CD4-positive, alpha-beta T cell (primary cell): ENCODE measurements at regions not wholly inside any gene's neighbourhood (a gene's known extent, or its start where the extent isn't known, plus 50 kb on each side); places are given as distances from the start of the nearest gene placed in this dataset.

Experiments used
- ATAC-seq: fragments of 200-7000 bp; cut with Tn5 transposase; one replicate; pipeline ENCODE4 v1.10.0; 2022; ENCODE audit warnings: mild to moderate bottlenecking; ENCODE audit not compliant: poor library complexity
- CTCF ChIA-PET: fragments of 350-600 bp; sonication (Branson Sonifier 250); formaldehyde crosslinking; loops from one replicate; lab custom pipeline; 2021; ENCODE audit warnings: antibody characterized with exemption, inconsistent platforms; lab: Charles Lee
- POLR2A ChIA-PET: fragments of 350-600 bp; sonication (Branson Sonifier 250); formaldehyde crosslinking; loops from one replicate; lab custom pipeline; 2021; ENCODE audit warnings: antibody characterized with exemption, inconsistent platforms; lab: Charles Lee
- DNase-seq, 14 experiments: peaks; one replicate each; pipeline ENCODE4 v3.0.0-alpha.2; 2013 to 2020; ENCODE audit warnings: mixed read lengths in 2 of 14
- H3K27ac ChIP-seq, 2 donors: one replicate each; pipeline versions ENCODE4 v1.5.1 to v1.7.0; 2013; ENCODE audit warnings: low read length in 2 of 2, low read depth in 1 of 2, mild to moderate bottlenecking in 1 of 2
- H3K27me3 ChIP-seq, 2 experiments: 1 replicate in 1 of 2; 2 replicates in 1 of 2; pipeline versions ENCODE4 v1.6.1 to v1.7.0; 2013; ENCODE audit warnings: low read length in 2 of 2, control low read depth in 1 of 2, mild to moderate bottlenecking in 1 of 2, moderate library complexity in 1 of 2; ENCODE audit not compliant: insufficient read depth in 2 of 2, control insufficient read depth in 1 of 2
- H3K36me3 ChIP-seq: one replicate; pipeline ENCODE4 v1.6.1; 2013; ENCODE audit warnings: low read length, control low read depth; ENCODE audit not compliant: insufficient read depth
- H3K4me1 ChIP-seq: one replicate; pipeline ENCODE4 v1.6.1; 2013; ENCODE audit warnings: low read length, control low read depth; ENCODE audit not compliant: insufficient read depth
- H3K4me3 ChIP-seq: one replicate; pipeline ENCODE4 v1.5.1; 2013; ENCODE audit warnings: mild to moderate bottlenecking, low read length, moderate library complexity
- H3K9me3 ChIP-seq, 2 experiments: 1 replicate in 1 of 2; 2 replicates in 1 of 2; pipeline versions ENCODE4 v1.6.1 to v1.7.0; 2013; ENCODE audit warnings: low read length in 2 of 2, mild to moderate bottlenecking in 2 of 2, control low read depth in 1 of 2, moderate library complexity in 1 of 2; ENCODE audit not compliant: control insufficient read depth in 1 of 2, insufficient read depth in 1 of 2
- H3K27ac Mint-ChIP-seq: one replicate; pipeline ENCODE4 v1.8.0; 2020; ENCODE audit warnings: mixed read lengths
- H3K27me3 Mint-ChIP-seq: one replicate; pipeline ENCODE4 v1.8.0; 2021; ENCODE audit warnings: mixed read lengths
- H3K36me3 Mint-ChIP-seq: one replicate; pipeline ENCODE4 v1.8.0; 2021; ENCODE audit warnings: low read depth, mixed read lengths
- H3K4me1 Mint-ChIP-seq: one replicate; pipeline ENCODE4 v1.8.0; 2021; ENCODE audit warnings: low read depth, mixed read lengths
- H3K4me3 Mint-ChIP-seq: one replicate; pipeline ENCODE4 v1.8.0; 2020; ENCODE audit warnings: mild to moderate bottlenecking, mixed read lengths
- H3K9me3 Mint-ChIP-seq: one replicate; pipeline ENCODE4 v1.8.0; 2020; ENCODE audit warnings: mixed read lengths
- CTCF ChIP-seq: fragments of 200-600 bp; IDR thresholded peaks from one replicate; pipeline ENCODE4 v1.8.0; 2022; ENCODE audit warnings: antibody characterized with exemption, mild to moderate bottlenecking
- intact Hi-C, 2 experiments: fragments of 100-400 bp; cut with DNase I in 1 of 2; cut with micrococcal nuclease in 1 of 2; formaldehyde crosslinking; loops; one replicate each; pipeline versions ENCODE4 v1.15.1 to v1.9.0; 2023 to 2025; cut with DNase I, micrococcal nuclease

GRCh38 chr18:60249388-60249787, 123.2 kb downstream of the MC4R start:
- DNase-seq (peak in 1 of 14 experiments; percentile 2), ATAC-seq (no peak)
- Mint-ChIP-seq H3K4me1 (no peaks in the 10 kb centered on the region), H3K36me3 (no peaks in the 10 kb centered on the region), H3K4me3 (no peak overlapping the region), H3K9me3 (no peaks in the 10 kb centered on the region), H3K27me3 (no peaks in the 10 kb centered on the region), H3K27ac (no peak overlapping the region)
- Histone ChIP-seq H3K9me3 (peaks cover 0 to 1% of the 10 kb centered on the region in 2 experiments), H3K27me3 (no peaks in the 10 kb centered on the region), H3K36me3 (no peaks in the 10 kb centered on the region), H3K4me1 (no peaks in the 10 kb centered on the region), H3K27ac (no peak overlapping the region), H3K4me3 (no peak overlapping the region)
- TF ChIP-seq CTCF: no peak
- intact Hi-C loops: no loop called here
- ChIA-PET POLR2A (no interaction called here), CTCF (no interaction called here)

GRCh38 chr18:60248336-60249330, 123.9 kb downstream of the MC4R start:
- Histone ChIP-seq H3K4me3 (no peak overlapping the region), H3K4me1 (no peaks in the 10 kb centered on the region), H3K27me3 (no peaks in the 10 kb centered on the region), H3K36me3 (no peaks in the 10 kb centered on the region), H3K9me3 (peaks cover 0 to 3% of the 10 kb centered on the region in 2 experiments), H3K27ac (no peak overlapping the region)
- ChIA-PET CTCF (no interaction called here), POLR2A (no interaction called here)
- TF ChIP-seq CTCF: no peak
- intact Hi-C loops: no loop called here
- ATAC-seq: no peak
- Mint-ChIP-seq H3K27me3 (no peaks in the 10 kb centered on the region), H3K9me3 (no peaks in the 10 kb centered on the region), H3K36me3 (no peaks in the 10 kb centered on the region), H3K4me1 (no peaks in the 10 kb centered on the region), H3K27ac (no peak overlapping the region), H3K4me3 (no peak overlapping the region)
- DNase-seq: no peak

GRCh38 chr18:60247103-60247502, 125.5 kb downstream of the MC4R start:
- Histone ChIP-seq H3K27ac (no peak overlapping the region), H3K27me3 (no peaks in the 10 kb centered on the region), H3K36me3 (no peaks in the 10 kb centered on the region), H3K9me3 (peaks cover 0 to 3% of the 10 kb centered on the region in 2 experiments), H3K4me1 (no peaks in the 10 kb centered on the region), H3K4me3 (no peak overlapping the region)
- POLR2A ChIA-PET: no interaction called here
- H3K36me3 Mint-ChIP-seq: no peaks in the 10 kb centered on the region
- CTCF ChIA-PET: no interaction called here
- no peak for DNase-seq
- intact Hi-C loops: no loop called here
- H3K27ac Mint-ChIP-seq: no peak overlapping the region
- no peak for TF ChIP-seq CTCF
- H3K4me1 Mint-ChIP-seq: no peaks in the 10 kb centered on the region
- no peak for ATAC-seq
- H3K27me3 Mint-ChIP-seq: no peaks in the 10 kb centered on the region
- no peak overlapping the region for H3K4me3 Mint-ChIP-seq
- no peaks in the 10 kb centered on the region for H3K9me3 Mint-ChIP-seq
